ENCODE measurements at regions not wholly inside any gene's neighbourhood (a gene's known extent, or its start where the extent isn't known, plus 50 kb on each side); places are given as distances from the start of the nearest gene placed in this dataset.

DNA sequence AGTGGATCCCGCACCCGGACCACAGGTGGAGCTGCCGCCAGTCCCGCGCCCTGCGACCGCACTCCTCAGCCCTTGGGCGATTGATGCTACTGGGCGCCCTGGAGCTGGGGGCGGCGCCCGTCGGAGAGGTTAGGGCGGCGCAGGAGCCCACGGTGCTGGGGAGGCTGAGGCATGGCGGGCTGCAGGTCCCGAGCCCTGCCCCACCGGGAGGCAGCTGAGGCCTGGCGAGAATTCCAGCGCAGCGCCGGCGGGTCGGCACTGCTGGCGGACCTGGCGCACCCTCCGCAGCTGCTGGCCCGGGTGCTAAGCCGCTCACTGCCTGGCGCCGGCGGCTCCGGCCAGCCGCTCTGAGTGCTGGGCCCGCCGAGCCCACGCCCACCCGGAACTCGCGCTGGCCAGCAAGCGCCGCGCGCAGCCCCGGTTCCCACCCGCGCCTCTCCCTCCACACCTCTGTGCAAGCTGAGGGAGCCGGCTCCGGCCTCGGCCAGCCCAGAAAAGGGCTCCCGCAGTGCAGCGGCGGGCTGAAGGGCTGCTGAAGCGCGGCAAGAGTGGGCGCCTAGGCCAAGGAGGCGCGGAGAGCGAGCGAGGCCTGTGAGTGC is 1256.5 kb downstream of the STIM2 start:
- in situ Hi-C loops (cut with HindIII; ENCODE audit: low sequenced_read_pairs): no loop called here

DNA sequence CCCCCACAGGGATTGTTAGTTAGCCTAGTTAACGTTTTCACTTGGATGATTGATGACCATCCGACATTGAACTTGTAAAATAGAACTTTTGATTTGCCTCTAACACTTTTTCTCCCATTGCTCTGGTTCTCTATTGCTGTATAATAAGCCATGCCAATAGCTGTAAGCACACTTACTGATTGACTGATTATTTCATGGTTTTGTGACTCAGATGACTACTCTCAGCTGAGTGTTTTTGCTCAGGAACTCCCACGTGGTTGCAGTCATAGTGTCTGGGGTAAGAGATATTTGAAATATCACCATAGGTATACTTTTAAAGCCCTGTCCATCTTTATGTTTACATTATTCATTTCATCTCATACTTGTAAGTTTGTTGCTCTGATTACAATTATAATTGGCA is 1285.5 kb downstream of the STIM2 start:
- in situ Hi-C loops (cut with HindIII; ENCODE audit: low sequenced_read_pairs): no loop called here

DNA sequence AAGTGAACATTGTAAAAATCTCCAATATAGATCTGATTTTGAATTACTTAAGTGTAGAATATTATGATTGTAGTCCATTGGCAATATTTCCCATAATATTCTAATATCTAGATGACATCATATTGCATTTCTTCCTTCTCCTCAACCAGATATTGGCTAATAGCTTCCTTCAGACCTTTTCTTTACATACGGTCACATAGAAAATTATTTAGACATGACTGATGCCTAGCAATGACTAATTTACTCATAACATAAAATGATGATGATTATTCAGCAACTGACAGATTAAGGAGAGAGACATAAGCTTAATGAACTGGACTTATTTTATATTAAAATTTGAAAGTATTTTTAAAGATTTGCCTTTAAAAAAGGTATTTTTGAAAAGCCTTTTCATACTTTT is 1287.6 kb downstream of the STIM2 start:
- in situ Hi-C loops (cut with HindIII; ENCODE audit: low sequenced_read_pairs): no loop called here

DNA sequence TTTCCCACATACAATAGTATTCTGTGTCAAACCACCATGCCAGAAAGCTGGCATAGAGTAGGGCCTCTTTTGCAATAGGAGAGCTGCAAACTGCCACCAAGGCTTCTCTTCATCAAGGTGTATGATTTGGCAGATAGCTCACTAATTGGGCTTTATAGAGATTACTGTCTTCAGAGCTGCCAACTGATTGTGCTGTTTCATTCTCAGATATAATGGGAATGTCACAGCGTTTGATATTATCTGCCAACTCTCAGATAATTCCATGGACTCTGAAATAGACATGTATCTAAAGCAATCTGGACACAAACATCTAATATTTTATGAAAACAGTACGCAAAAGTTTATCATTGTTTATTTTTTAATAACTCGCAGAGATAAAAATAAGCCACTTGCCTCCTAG is 1289.1 kb downstream of the STIM2 start:
- in situ Hi-C loops (cut with HindIII; ENCODE audit: low sequenced_read_pairs): no loop called here

DNA sequence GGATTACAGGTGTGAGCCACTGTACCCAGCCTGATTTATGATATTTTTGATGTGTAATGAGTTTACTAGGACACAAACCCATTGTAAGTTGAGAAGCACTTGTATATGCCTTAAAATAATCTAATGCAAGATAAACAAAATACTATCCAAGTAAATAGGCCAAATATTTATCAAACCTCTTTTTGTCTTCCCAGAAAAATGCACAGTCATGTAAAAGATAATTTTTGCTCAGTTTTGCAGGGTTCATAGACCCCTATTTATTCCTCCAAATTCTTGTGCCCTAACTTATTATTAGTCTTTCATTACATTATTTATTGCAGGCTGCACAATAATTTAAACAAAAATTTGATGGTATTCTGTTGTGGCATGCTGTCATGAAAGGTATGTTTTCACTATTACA is 1290.7 kb downstream of the STIM2 start:
- in situ Hi-C loops (cut with HindIII; ENCODE audit: low sequenced_read_pairs): no loop called here

DNA sequence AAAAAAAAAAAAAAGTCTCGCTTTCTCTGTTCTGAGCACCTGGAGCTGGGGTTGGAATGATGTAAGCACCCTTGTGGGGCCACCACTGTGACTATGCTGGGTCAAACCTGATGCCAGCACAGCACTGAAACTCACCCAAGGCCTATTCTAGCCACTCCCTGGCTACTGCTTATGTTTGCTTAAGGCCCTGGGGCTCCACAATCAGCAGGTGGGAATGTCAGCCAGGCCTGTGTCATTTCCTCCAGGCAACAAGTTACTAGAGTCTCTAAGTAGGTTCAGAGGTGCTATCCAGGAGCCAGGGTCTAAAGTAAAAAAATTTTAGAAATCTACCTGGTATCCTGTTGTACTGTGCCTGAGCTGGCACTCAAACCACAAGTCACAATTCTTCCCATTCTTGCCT is 1306.8 kb downstream of the STIM2 start:
- in situ Hi-C loops (cut with HindIII; ENCODE audit: low sequenced_read_pairs): no loop called here

DNA sequence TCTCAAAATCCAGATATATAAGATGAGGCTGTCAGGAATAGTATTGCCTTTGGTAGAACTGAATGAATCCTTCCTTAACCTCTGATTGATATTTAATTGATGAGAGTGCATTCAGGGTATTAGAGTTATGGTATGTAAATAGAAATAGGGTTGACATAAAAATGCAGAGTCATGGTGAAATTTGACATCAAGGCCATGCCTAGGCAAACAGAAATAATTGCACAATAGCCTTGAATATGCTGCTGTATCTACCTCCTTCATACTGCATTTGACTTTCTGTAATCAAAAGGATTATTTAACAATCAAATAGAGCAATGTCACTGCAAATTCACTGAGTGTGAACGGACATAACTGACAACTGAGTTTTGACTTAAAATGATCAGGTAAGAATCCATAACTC is 1316.3 kb downstream of the STIM2 start:
- in situ Hi-C loops (cut with HindIII; ENCODE audit: low sequenced_read_pairs): no loop called here

DNA sequence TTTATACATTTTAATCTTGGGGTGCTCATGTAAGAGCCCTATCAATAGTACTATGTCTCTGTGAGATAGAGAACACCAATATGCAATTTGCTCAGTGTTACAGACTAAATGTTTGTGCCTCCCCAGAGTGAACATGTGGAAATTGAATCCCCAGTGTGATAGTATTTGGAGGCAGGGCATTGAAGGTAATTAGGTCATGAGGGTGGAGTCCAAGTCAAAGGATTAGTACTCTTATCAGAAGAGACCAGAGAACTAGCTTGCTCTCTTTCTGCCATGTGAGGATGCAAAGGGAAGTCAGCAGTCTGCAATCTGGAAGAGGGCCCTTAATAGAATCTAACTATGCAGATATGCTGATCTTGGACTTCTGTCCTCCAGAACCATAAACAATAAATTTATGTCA is 1317.0 kb downstream of the STIM2 start:
- in situ Hi-C loops (cut with HindIII; ENCODE audit: low sequenced_read_pairs): no loop called here

DNA sequence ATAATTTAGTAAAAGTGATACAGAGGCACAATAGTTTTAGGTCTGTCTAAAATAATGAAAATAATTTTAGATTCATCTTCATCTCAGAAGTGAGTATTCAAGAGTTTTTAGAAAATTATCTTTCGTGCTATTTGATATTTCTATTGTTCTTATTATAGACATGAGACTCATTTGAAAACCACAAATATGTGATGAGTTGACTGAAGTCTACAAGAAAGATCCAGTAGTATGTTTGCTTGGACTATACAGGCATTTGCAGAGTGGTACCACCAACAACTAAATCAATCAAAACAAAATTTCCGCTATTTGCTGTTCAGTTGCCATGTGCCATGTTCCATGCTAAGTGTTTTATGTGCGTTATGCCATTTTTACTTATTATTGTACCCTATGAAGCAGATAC is 1318.5 kb downstream of the STIM2 start:
- in situ Hi-C loops (cut with HindIII; ENCODE audit: low sequenced_read_pairs): no loop called here

DNA sequence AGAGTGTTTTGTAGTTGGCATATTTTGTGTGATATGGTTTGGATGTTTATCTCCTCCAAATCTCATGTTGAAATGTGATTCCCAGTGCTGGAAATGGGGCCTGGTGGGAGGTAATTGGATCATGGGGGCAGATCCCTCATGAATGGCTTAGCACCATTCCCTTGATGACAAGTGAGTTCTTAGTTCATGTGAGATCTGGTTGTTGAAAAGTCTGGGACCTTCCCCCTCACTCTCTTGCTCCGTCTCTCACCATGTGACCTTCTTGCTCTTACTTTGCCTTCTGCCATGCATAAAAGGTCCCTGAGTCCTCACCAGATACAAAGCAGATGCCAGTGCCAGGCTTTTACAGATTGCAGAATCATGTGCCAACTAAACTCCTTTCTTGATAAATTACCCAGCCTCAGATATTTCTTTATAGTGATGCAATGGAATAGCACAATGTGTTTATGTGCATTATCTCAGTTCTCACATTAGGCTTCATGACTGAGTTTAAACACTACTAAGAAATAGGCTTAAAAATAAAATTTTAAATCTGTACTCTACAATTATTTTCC is 1348.8 kb downstream of the STIM2 start:
- in situ Hi-C loops (cut with HindIII; ENCODE audit: low sequenced_read_pairs): no loop called here

DNA sequence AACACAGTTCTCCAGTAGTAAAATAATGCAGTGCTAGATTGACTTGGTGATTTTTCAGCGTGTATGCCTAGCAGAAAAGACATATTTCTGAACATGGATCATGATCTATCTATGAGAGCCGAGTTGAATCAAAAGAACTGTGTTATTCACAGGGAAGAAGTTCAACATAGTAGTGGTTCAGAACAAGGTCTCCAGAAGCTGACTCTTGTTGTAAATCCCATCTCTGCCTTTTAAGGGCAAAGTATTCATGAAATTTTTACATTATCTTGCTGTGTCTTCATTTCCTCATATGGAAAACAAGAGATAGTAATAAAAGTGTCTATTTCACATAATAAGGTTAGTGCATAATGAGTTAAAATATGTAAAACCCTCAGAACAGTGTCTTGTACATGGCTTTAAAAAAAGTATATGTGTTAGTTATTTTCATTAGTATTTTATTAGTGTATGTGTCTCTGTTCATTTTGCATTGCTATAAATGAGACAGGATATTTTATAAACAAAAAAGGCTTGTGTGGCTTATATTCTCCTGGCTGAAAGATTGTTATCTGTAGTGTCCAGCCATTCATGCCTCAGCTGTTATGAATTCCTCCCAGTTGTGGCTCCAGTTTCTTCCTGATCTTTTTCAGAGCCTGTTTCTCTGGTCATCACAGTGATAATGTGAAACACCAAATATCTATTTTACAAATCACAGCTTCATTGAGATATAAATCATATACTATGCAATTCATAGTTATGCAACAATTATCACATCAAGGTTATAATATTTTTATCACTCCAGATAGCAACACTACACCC is 1351.2 kb downstream of the STIM2 start:
- in situ Hi-C loops (cut with HindIII; ENCODE audit: low sequenced_read_pairs): no loop called here

DNA sequence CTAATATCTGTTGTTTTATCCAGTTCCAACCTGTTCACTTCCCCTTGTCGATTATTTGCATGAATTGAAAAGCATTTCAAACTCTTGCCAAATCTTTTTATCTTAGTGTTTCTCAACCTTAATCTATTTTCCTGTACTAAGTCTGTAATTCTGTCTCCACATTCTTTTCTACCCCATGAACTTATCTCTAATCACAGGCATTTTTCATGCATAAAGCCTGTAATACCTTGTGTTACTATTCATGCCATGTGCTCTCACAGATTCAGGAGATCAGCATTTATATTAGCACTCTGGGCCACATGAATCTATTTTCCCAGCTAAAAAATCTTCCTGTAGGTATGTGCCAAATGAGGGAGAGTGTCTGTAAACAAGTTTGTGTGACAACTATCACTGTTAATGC is 1360.9 kb downstream of the STIM2 start:
- in situ Hi-C loops (cut with HindIII; ENCODE audit: low sequenced_read_pairs): no loop called here

DNA sequence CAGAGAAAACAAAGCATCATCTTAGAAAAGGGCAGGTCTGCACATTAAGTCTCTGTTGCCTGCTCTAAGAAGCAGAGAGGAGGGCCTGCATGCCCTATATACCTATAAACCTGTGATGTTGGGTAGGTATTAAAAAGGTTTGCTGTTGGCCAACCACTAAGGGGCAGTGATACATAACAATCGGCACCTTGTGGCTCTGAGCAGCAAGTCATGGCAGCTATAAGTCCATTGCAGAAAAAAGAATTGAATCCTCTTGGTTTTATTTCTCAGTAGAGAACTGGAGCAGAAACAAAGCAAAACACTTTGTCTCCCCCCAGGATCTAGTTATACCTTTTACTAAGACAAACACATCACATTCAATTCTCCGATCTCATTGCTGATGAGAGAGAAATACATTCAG is 1364.4 kb downstream of the STIM2 start:
- in situ Hi-C loops (cut with HindIII; ENCODE audit: low sequenced_read_pairs): no loop called here

DNA sequence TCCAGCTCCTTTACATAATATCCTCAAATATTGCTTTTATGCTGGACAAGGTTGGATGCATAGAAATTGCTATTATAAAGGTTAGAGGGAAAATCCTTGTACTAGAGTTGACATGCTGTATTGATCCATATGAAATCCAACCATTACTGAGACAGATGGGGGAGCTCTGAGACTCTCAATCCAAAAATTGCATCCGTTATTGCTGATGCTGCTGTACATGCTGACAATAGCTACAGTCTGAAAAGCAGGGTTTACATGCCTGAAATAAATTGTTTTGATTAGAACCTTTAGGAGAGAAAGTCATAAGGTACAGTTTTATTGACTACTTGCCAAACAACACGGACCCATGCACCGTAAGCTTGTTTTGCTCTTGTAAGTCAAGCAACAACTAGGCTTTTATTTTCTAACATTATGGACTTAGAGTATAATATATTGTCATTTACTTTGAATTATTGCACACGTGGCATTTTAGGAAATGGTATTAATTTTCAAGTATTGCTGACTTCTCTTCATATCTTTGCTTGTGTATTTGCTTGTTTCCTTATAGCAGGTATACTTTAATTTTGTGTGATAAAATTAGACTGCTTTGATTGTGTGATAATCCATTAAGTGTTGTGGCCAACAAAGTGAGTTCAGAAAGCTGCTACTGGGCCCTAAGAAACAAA is 1365.2 kb downstream of the STIM2 start:
- in situ Hi-C loops (cut with HindIII; ENCODE audit: low sequenced_read_pairs): no loop called here

DNA sequence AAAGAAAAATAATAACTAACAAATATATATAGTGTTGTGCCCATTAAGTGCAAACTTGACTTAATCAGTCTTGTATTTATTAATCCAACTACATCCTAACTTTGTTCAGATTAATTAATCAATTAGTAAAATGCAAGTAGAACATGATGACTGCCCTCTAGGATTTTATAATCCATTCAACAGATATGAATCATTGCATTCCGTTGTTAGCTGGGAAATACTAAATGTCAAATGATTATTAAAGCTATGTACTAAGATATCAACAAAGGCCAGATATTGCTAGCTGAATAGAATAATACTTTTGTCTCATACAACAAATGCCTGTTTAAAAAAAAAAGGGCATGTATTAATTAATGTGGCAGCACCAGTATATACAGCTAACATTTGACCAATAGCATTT is 1366.3 kb downstream of the STIM2 start:
- in situ Hi-C loops (cut with HindIII; ENCODE audit: low sequenced_read_pairs): no loop called here

DNA sequence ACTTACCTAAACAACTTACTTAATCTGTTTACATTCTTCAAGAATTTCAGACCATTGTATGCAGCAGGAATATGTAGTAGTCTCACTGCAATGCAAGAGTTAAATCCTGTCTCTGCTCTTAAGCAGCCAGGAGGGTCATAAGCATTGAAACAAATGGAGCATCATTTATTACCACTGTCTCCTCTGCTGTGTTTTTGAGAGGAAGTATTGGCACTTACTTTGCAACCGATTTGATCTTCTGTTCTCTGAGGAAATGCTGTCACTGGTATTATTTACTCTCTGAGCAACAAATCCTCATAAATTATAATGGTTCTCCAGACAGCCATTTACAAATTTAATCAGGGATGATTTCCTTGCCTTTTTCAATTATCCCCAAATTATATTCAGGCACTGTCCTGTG is 1367.1 kb downstream of the STIM2 start:
- in situ Hi-C loops (cut with HindIII; ENCODE audit: low sequenced_read_pairs): no loop called here

DNA sequence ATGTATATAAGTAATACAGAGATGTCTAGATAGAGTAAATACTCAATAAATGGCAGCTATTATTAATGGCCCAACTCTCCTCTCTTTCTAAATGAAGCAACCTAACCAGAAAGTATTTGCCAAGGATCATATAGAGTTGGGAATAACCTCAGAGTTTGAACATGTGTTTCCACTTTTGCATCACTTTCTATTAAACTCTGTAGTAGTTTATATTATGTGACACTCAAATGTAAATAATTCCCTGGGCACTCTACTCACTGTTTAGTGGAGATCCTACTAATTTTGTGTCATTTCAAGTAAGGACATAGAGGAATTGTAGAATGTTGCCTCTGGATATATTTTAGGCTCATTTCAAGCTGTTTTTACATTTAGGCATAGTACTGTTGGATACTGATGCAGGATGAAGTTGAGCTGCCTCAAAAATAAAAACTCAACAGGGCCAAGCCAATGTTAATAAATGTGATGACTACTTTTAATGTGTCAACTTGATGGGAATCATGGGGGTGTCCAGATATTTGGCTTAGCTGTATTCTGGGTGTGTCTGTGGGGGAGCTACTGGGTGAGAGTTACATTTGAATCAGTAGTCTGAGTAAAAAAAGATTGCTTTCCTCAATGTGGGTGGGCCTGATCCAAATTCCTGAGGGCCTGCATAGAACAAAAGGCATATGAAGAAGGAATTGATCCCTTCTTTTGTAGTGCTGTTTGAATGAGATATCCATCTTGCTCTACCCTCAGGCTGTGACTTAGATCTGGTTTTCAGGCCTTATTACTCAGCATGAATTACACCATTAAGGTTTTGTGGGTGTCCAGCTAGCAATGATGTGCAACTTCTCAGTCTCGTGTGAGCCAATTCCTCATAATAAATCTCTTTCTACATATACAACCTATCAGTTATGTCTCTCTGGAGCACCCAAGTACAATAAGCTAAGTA is 1368.2 kb downstream of the STIM2 start:
- in situ Hi-C loops (cut with HindIII; ENCODE audit: low sequenced_read_pairs): no loop called here

DNA sequence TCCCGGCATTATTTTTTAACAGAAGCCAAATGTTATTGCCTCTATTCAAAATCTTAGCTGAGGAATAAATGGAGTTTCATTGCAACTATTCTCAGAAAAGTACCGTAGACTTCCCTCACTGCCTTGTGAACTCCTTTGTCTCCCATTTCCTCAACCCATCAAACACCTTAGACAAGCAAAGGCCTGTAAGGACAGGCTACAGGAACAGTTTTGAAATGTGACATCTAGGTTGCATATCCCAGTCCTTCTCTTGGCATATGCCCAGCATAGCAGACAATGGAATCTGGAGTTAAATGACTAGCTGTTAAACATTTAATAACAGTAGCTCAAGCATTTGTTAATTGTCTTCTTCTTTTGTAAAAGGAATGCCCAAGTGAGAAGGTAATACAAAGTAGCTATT is 1371.7 kb downstream of the STIM2 start:
- in situ Hi-C loops (cut with HindIII; ENCODE audit: low sequenced_read_pairs): no loop called here

DNA sequence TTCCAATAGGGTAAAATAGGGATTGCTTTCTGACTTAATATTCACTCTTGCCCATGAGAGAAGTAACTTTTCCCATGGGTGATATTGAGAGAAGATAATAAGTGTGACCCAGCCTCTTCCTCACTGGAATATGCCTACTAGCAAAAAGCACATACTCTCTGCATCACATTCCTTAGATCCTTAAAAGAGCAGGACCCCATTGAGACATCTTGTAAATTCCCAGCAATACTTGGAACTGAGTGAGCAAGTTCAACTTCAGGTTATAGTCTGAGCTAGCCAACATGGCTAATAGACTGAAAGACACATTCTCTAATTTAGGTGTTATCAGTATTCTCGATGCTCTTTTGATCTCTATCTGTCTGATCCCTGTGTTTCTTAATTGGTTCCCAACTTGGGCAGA is 1372.3 kb downstream of the STIM2 start:
- in situ Hi-C loops (cut with HindIII; ENCODE audit: low sequenced_read_pairs): no loop called here

DNA sequence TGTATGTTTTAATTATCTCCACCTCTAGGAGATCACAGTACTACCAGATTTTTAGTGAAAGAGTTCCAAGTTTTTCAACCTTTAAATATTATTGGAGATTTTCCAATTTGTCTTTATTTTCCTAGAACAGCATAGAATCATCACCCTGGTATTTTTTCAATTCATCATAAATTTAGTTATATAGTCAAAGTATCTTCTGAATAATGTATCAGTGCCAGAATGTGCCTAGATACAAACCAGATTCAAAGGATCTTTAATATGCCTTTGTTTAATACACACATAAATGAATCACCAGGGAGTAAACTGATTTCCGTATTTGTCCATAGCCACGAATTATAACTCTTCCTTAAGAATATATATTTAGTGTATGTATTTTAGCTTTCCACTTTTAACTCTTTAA is 1373.1 kb downstream of the STIM2 start:
- in situ Hi-C loops (cut with HindIII; ENCODE audit: low sequenced_read_pairs): no loop called here

DNA sequence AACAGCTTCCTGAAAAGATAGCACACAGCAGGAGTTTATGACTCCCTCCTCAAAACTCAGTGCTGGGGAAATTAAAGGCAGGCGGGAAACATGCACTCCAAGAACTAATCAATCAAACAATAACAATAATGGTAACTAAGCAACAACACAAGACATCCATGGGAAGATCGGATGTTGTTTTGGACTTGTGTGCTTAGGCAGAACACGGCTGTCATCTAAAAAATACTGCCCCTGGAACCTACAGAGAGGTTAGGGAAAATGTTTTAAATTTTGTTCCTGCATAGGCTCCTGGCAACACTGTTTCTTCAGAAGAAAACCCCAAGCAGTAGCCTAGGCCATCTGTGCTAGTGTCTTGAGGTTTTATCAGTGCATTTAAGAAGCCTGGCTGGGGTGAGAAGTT is 1378.2 kb downstream of the STIM2 start:
- in situ Hi-C loops (cut with HindIII; ENCODE audit: low sequenced_read_pairs): no loop called here

All from endothelial cell of hepatic sinusoid (primary cell).